IMR-90 (cell line): ENCODE measurements at regions not wholly inside any gene's neighbourhood (a gene's known extent, or its start where the extent isn't known, plus 50 kb on each side); places are given as distances from the start of the nearest gene placed in this dataset.

Source experiments
- BHLHE40 ChIP-seq: fragments of 150-350 bp; IDR thresholded peaks from 2 replicates; pipeline ENCODE4 v1.6.1; 2016; ENCODE audit warnings: mild to moderate bottlenecking, low read depth, low read length
- CEBPB ChIP-seq: IDR thresholded peaks from 2 replicates; pipeline ENCODE4 v1.6.1; 2012; ENCODE audit warnings: low read depth, low read length, improper control_type of control experiment
- CTCF ChIP-seq: conservative IDR thresholded peaks from 2 replicates; pipeline ENCODE4 v1.5.1; 2012; ENCODE audit warnings: mild to moderate bottlenecking, low read depth, low read length, improper control_type of control experiment
- MXI1 ChIP-seq: IDR thresholded peaks from 2 replicates; pipeline ENCODE4 v1.6.1; 2012; ENCODE audit warnings: low read depth, mild to moderate bottlenecking, low read length, moderate library complexity, borderline replicate concordance
- POLR2A ChIP-seq: IDR thresholded peaks from 2 replicates; pipeline ENCODE4 v1.6.1; 2012; ENCODE audit warnings: mild to moderate bottlenecking, low read depth, low read length
- RAD21 ChIP-seq: IDR thresholded peaks from 2 replicates; pipeline ENCODE4 v1.6.1; 2012; ENCODE audit warnings: low read length, improper control_type of control experiment
- RFX5 ChIP-seq: IDR thresholded peaks from 2 replicates; pipeline ENCODE4 v1.8.0; 2012; ENCODE audit warnings: low read depth, mild to moderate bottlenecking, low read length, moderate library complexity
- SMC3 ChIP-seq: fragments of 150-350 bp; IDR thresholded peaks from 2 replicates; pipeline ENCODE4 v1.6.1; 2016; ENCODE audit warnings: low read depth, mild to moderate bottlenecking, antibody characterized with exemption, low read length, moderate library complexity
- USF2 ChIP-seq: fragments of 150-350 bp; IDR thresholded peaks from 2 replicates; pipeline ENCODE4 v1.6.1; 2017; ENCODE audit warnings: mild to moderate bottlenecking, antibody characterized with exemption, low read length, low read depth

- no peak for TF ChIP-seq SMC3
- no peak for TF ChIP-seq CTCF
- TF ChIP-seq POLR2A: no peak
- no peak for TF ChIP-seq CEBPB
- no peak for TF ChIP-seq RAD21
- TF ChIP-seq USF2: no peak
- TF ChIP-seq BHLHE40: no peak
- TF ChIP-seq MXI1: no peak
- no peak for TF ChIP-seq RFX5
These were observed 259.3 kb downstream of the BMP7 start for GRCh38 chr20:57007171-57007540.
